Neural crest cell (in vitro differentiated cells): ENCODE measurements at regions not wholly inside any gene's neighbourhood (a gene's known extent, or its start where the extent isn't known, plus 50 kb on each side); places are given as distances from the start of the nearest gene placed in this dataset.

Source experiments
- DNase-seq: peaks from one replicate; pipeline ENCODE4 v3.0.0; 2021; ENCODE audit warnings: low read depth, mixed read lengths, low spot score
- H3K27ac Mint-ChIP-seq: one replicate; pipeline ENCODE4 v1.8.0; 2021; ENCODE audit warnings: mild to moderate bottlenecking, mixed read lengths; ENCODE audit not compliant: unreplicated experiment
- H3K27me3 Mint-ChIP-seq: 2 replicates; pipeline ENCODE4 v1.8.0; 2021; ENCODE audit warnings: low read depth, mild to moderate bottlenecking, mixed read lengths
- H3K36me3 Mint-ChIP-seq: 2 replicates; pipeline ENCODE4 v1.8.0; 2021; ENCODE audit warnings: low read depth, mild to moderate bottlenecking, mixed read lengths
- H3K4me1 Mint-ChIP-seq: 2 replicates; pipeline ENCODE4 v1.8.0; 2021; ENCODE audit warnings: mixed read lengths
- H3K4me3 Mint-ChIP-seq: one replicate; pipeline ENCODE4 v1.8.0; 2021; ENCODE audit warnings: mild to moderate bottlenecking, mixed read lengths
- H3K9me3 Mint-ChIP-seq: 2 replicates; pipeline ENCODE4 v1.8.0; 2021; ENCODE audit warnings: mixed read lengths
- CTCF ChIP-seq: fragments of 200-600 bp; sonication (generic); conservative IDR thresholded peaks from 2 replicates; pipeline ENCODE4 v1.5.0; 2021; ENCODE audit warnings: antibody characterized with exemption, mild to moderate bottlenecking

- Mint-ChIP-seq H3K9me3 (peaks cover 19% of the 10 kb centered on the region), H3K36me3 (peaks cover 5% of the 10 kb centered on the region), H3K27me3 (no peaks in the 10 kb centered on the region), H3K4me3 (no peak overlapping the region), H3K4me1 (no peaks in the 10 kb centered on the region), H3K27ac (no peak overlapping the region)
- DNase-seq = no peak
- no peak for TF ChIP-seq CTCF
Measured at GRCh38 chr9:80294318-80294717, 722.6 kb downstream of the TLE4 start.

DNA sequence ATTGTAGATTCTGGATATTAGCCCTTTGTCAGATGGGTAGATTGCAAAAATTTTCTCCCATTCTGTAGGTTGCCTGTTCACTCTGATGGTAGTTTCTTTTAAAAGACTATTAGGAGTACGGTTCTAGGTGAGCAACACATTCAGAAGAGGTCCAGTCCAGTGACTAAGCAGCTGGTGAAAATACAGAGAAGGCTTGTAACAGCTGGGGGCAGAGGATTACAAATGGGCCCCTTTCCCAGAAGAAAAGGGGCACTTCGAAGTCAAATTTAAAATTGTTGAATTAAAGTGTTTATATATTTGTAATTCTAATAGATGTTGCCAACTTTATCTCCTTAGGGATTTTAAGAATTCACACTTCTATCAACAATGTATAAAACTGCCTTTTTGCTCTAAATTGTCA, 720.5 kb downstream of the TLE4 start:
- Mint-ChIP-seq H3K27me3 (no peaks in the 10 kb centered on the region), H3K4me1 (no peaks in the 10 kb centered on the region), H3K4me3 (no peak overlapping the region), H3K27ac (no peak overlapping the region), H3K9me3 (peaks cover 15% of the 10 kb centered on the region), H3K36me3 (peaks cover 5% of the 10 kb centered on the region)
- no peak for DNase-seq
- no peak for TF ChIP-seq CTCF

DNA sequence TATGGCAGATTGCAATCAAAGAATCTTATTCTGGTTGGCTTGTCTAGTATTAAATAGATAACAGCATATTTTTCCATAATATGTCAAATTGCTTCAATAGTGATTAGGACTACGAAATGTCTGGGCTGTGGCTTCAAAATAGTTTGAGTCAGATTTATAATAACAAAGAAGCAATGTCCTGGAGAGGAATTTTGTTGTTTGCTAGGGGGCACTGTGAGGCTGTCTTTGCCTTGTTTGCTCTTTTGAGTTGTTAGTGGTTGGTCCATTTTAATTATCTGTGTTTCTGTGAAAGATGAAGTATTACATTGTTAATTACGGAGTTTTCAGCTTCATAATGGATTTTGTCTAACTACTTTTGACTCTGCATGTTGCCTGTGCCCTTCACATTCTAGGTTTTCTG, 713.6 kb downstream of the TLE4 start:
- DNase-seq = no peak
- Mint-ChIP-seq H3K4me1 (peaks cover 14% of the 10 kb centered on the region), H3K27me3 (no peaks in the 10 kb centered on the region), H3K9me3 (no peaks in the 10 kb centered on the region), H3K36me3 (no peaks in the 10 kb centered on the region), H3K4me3 (no peak overlapping the region), H3K27ac (no peak overlapping the region)
- peak; percentile 41 for TF ChIP-seq CTCF

- DNase-seq = no peak
Measured at GRCh38 chr9:80282766-80283165, 711.0 kb downstream of the TLE4 start.

DNA sequence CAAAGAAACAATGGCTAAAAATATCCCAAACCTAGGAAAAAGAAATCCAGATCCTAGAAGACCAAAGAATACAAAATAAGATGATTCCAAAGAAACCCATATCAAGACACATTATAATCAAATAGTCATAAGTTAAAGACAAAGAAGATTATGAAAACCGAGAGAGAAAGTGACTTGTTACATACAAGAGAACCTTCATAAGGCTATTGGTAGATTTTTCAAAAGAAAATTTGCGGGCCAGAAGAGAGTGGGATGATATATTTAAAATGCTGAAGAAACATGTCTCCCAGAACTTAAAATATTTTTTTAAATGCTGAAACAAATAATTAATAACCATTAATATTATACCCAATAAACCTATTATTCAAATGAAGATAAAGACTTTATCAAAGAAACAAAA, 687.3 kb downstream of the TLE4 start:
- Mint-ChIP-seq H3K9me3 (peaks cover 23% of the 10 kb centered on the region), H3K27ac (no peak overlapping the region), H3K27me3 (no peaks in the 10 kb centered on the region), H3K4me1 (no peaks in the 10 kb centered on the region), H3K4me3 (no peak overlapping the region), H3K36me3 (peaks cover 9% of the 10 kb centered on the region)
- TF ChIP-seq CTCF = no peak
- no peak for DNase-seq

More at GRCh38 chr9:80282766-80283165, 711.0 kb downstream of the TLE4 start:
- no peaks in the 10 kb centered on the region for H3K27me3 Mint-ChIP-seq
- H3K27ac Mint-ChIP-seq = no peak overlapping the region
- no peak overlapping the region for H3K4me3 Mint-ChIP-seq
- no peaks in the 10 kb centered on the region for H3K9me3 Mint-ChIP-seq
- no peak for TF ChIP-seq CTCF
- no peaks in the 10 kb centered on the region for H3K36me3 Mint-ChIP-seq
- peaks cover 14% of the 10 kb centered on the region for H3K4me1 Mint-ChIP-seq

DNA sequence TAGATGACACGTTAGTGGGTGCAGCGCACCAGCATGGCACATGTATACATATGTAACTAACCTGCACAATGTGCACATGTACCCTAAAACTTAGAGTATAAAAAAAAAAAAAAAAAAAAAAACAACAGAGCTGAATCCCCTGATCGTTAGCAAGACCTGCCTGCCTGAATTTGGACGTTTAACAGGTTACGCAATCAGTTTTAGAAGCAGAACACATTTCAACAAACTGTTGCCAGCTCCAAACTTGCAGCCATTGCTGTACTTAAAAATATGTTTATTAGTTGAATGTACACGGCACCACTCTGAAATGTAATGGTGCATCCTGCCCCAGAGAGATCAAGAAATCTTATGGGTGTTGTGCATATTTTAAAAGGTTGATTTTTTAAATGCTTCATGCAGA, 680.0 kb downstream of the TLE4 start:
- DNase-seq = no peak
- peaks cover 15% of the 10 kb centered on the region for H3K9me3 Mint-ChIP-seq
- no peak overlapping the region for H3K4me3 Mint-ChIP-seq
- no peak for TF ChIP-seq CTCF
- no peak overlapping the region for H3K27ac Mint-ChIP-seq
- peaks cover 8% of the 10 kb centered on the region for H3K36me3 Mint-ChIP-seq
- no peaks in the 10 kb centered on the region for H3K27me3 Mint-ChIP-seq
- no peaks in the 10 kb centered on the region for H3K4me1 Mint-ChIP-seq
